HG03571 (cell line): ENCODE measurements at regions not wholly inside any gene's neighbourhood (a gene's known extent, or its start where the extent isn't known, plus 50 kb on each side); places are given as distances from the start of the nearest gene placed in this dataset.
A peak's percentile ranks its signal among the peaks of the same experiment; 100 is the strongest.

Experiments
- ATAC-seq: cut with Tn5 transposase; IDR thresholded peaks from one replicate; pipeline ENCODE4 v1.9.1; 2021; ENCODE audit not compliant: unreplicated experiment

GRCh38 chr5:61652916-61653315 is 320.9 kb downstream of the ZSWIM6 start:
- no peak for ATAC-seq

GRCh38 chr5:61653807-61654580 is 321.9 kb downstream of the ZSWIM6 start:
- no peak for ATAC-seq

GRCh38 chr5:61654876-61655275 is 322.8 kb downstream of the ZSWIM6 start:
- ATAC-seq, result no peak

- ATAC-seq, result no peak
These were observed 325.0 kb downstream of the ZSWIM6 start for GRCh38 chr5:61657010-61657409.

GRCh38 chr5:61657686-61658085 is 325.6 kb downstream of the ZSWIM6 start:
- ATAC-seq, result no peak

DNA sequence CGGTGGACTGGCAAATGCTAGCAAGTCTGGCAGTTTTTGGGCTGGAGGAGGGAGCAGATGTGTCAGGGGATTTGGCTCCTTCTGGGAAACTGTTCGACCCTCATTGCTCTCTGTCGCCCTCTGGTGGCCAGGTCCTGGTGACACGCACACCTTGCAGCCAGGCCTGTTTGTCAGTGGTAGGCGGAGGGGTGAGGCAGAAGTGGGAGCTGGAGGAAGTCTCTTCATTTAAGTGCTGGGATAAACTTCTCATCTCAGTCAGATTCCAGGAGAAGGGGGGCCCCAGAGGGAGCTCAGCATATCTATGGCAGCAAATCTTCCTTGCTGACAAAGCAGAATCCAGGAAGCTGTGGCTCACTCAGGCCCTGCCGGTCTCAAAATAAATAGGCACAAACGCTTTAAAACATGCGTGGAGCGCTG is 326.5 kb downstream of the ZSWIM6 start:
- peak; percentile 62 for ATAC-seq

- no peak for ATAC-seq
These were observed 327.2 kb downstream of the ZSWIM6 start for GRCh38 chr5:61659221-61659696.

- ATAC-seq, result no peak
These were observed 330.6 kb downstream of the ZSWIM6 start for GRCh38 chr5:61662670-61663069.

GRCh38 chr5:61666064-61666621 is 334.1 kb downstream of the ZSWIM6 start:
- ATAC-seq, result no peak

DNA sequence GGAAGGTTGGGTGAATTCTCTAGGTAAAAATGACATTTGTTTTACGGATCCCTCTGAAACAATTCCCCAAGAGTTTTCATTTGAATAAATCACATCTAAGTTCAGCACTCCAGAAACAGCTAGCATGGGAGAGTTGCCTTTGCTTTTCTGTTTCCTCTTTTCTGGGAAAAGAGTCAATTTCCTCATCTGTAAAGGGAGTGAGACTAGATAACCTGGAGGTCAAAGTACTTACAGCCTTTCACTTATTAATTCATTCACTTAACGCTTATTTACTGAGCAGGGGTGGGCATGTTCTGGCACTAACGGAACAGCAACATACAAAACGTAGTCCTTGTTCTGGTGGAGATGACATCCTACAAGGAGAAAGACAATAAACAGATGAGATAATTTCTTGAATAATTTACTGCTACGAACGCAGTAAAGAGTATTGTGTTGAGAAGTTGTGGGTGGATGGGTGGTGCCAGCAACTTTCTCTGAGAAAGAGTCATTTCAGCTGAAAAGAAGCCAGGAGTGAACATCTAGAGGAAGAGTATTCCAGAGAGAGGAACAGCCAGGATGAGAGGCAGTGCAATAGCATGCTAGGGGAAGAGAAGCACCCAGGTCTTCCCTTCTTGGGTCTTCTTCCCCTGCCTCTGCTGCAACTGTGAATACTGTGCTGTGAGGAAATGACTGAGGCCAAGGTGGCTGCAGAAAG is 335.6 kb downstream of the ZSWIM6 start:
- no peak for ATAC-seq

DNA sequence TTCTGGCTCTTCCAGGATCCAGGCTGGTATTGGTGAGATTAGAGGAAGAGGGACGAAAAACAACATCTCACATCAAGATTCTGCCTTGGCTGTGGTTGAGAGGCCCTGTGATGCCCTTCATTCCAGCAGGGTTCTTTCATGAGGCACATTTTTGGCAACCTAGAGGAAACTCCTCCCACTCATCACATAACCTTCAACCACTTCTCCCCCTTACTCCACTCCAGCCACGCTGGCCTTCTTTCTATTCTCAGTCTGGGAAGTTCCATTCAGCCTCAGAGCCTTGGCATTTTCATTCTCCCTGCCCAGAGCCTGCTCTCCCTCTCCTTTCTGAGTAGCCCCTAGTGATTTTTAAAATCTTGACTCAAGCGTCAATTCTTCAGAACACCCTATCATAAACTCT is 337.5 kb downstream of the ZSWIM6 start:
- no peak for ATAC-seq

DNA sequence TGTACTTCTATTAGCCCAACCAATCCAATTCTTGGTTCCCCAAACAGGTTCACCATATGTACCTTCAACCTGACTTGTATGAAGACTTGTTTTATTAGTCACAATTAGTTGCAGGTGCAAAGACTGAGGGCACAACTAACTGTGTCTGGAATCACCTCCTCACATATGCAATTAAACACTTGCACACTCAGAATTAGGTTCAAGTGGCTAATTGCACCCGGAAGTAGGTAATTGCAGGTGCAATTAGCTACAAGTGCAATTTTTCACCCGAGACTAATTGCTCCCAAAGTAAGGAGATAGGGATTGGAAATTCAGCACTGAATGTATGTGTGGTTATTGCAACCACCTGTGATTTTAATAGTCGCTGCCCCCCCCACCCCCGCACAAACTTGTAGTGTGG is 338.9 kb downstream of the ZSWIM6 start:
- ATAC-seq, result no peak

DNA sequence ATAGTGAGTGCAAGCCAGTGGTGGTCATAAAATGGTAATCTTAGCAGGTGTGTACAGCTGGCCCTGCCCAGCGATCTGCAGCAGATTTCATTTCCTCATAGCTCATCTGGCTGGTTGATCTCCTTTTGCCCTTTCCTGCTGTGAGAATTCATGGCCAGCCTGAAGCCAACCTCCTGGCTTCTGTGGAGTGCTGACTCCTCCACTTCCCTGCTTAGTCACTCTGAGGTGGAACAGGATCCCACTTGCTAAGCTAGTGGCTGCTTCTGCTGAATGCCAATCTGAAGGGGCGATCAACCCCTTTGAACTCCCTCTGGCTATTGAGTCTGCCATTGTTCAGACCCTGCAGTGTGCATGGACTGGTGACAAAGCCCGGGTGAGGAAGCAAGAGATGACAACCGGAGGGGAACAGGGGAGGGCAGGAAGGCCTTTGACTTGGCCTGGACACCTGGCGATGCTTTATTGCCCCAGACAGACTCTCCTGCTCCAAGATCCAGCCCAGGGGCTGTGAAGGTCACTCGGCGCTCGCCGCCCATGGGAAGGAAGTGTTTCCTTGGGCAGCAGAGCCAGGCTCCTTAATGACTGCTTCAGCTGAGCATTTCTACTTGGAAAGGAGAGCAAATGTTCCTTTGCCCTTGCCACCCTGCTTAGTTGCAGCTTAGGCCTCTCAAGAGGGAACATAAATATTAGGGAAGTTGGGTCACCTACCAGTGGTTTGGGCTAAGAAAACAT is 341.1 kb downstream of the ZSWIM6 start:
- no peak for ATAC-seq

- ATAC-seq, result no peak
These were observed 342.3 kb downstream of the ZSWIM6 start for GRCh38 chr5:61674378-61674777.

DNA sequence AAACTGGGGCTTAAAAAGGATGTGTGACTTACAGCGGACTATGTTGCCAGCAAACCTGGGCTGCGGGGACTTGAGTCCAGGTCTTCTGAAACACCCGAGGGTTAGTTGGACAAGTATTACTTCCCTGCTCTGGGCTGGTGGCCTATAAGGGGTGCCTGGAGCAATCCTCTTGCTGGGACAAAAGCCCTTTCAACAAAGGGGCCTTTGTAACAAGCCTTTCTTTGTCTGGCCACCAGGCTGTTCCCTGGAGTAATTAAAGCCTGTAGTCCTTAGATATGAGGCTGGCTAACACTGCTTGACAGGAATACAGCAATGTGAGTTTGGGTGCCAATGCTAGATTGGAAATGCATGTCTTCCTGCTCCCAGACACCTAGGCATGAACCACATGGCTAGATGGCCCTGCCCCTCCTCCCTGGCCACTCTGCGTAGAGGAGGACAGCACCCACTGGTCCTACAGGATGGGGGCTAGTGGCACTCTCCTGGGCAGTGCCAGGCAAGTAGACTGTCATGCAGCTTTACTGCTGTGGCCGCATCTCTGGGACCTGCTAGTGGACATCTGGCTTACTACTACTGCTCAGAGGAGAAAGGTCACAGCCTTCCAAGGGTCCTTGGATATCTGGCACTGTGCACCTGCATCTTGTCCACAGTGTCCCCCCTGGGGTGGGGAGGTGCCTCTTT is 343.1 kb downstream of the ZSWIM6 start:
- no peak for ATAC-seq

GRCh38 chr5:61677220-61677619 is 345.2 kb downstream of the ZSWIM6 start:
- ATAC-seq, result no peak

GRCh38 chr5:61678966-61679365 is 346.9 kb downstream of the ZSWIM6 start:
- no peak for ATAC-seq

GRCh38 chr5:61679562-61679961 is 347.5 kb downstream of the ZSWIM6 start:
- no peak for ATAC-seq

DNA sequence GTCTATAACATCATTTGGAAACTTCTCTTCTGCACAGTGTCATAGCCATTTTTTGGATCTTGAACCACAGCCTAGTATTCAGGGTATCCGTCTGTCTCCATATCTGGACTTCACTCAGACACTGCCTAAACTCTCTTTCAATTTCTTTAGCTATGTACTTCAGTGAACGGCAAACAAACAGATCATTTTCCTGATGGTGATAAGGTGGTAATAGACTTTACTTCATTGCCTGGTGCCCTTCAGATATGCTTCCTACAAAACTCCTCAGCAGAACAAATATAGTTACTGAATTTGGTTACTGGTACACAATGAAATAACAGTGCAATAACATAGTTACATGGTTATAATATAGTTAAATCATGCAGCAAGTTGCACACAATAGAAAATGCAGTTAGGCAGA is 348.2 kb downstream of the ZSWIM6 start:
- no peak for ATAC-seq

- ATAC-seq, result no peak
These were observed 351.1 kb downstream of the ZSWIM6 start for GRCh38 chr5:61683148-61683547.

GRCh38 chr5:61683926-61684325 is 351.9 kb downstream of the ZSWIM6 start:
- ATAC-seq, result no peak
